ENCODE measurements at regions not wholly inside any gene's neighbourhood (a gene's known extent, or its start where the extent isn't known, plus 50 kb on each side); places are given as distances from the start of the nearest gene placed in this dataset.

GRCh38 chr4:141518222-141518621, 118.2 kb upstream of the IL15 start:
- TF ChIP-seq CTCF (IDR thresholded peaks at IDR 0.05) (no peak), POLR2A (IDR thresholded peaks at IDR 0.05) (no peak), POLR2AphosphoS5 (IDR thresholded peaks at IDR 0.05) (no peak)

Measured in gastroesophageal sphincter (tissue), 3 donors.